ENCODE measurements at regions not wholly inside any gene's neighbourhood (a gene's known extent, or its start where the extent isn't known, plus 50 kb on each side); places are given as distances from the start of the nearest gene placed in this dataset.

- Histone ChIP-seq H3K27ac (replicated peaks) (no peak overlapping the region), H3K4me3 (replicated peaks; ENCODE audit: insufficient read depth, low read length) (no peak overlapping the region), H3K27me3 (ENCODE audit: insufficient read depth, poor library complexity, severe bottlenecking) (no peaks in the 10 kb centered on the region)
- no peak for DNase-seq (ENCODE audit: low read depth in 1 of 2, low spot score in 1 of 2)
- TF ChIP-seq REST (IDR thresholded peaks at IDR 0.05; ENCODE audit: insufficient replicate concordance, low read depth) (no peak), CTCF (IDR thresholded peaks at IDR 0.05; ENCODE audit: insufficient read depth, low read length) (no peak), SPI1 (IDR thresholded peaks at IDR 0.05; ENCODE audit: borderline replicate concordance, low read depth) (no peak), GABPA (IDR thresholded peaks at IDR 0.05; ENCODE audit: low read depth) (no peak), POLR2AphosphoS5 (IDR thresholded peaks at IDR 0.05; ENCODE audit: low read depth) (no peak)
These were observed 151.2 kb upstream of the KLF3 start for GRCh38 chr4:38512840-38513239.

GRCh38 chr4:38514465-38515146 lies 149.4 kb upstream of the KLF3 start:
- no peak overlapping the region for H3K4me3 ChIP-seq (replicated peaks; ENCODE audit: insufficient read depth, low read length)
- TF ChIP-seq GABPA (IDR thresholded peaks at IDR 0.05; ENCODE audit: low read depth) (no peak), CTCF (IDR thresholded peaks at IDR 0.05; ENCODE audit: insufficient read depth, low read length) (no peak), REST (IDR thresholded peaks at IDR 0.05; ENCODE audit: insufficient replicate concordance, low read depth) (no peak), SPI1 (IDR thresholded peaks at IDR 0.05; ENCODE audit: borderline replicate concordance, low read depth) (no peak), POLR2AphosphoS5 (IDR thresholded peaks at IDR 0.05; ENCODE audit: low read depth) (no peak)
- no peak overlapping the region for H3K27ac ChIP-seq (replicated peaks)
- no peak for DNase-seq (ENCODE audit: low read depth in 1 of 2, low spot score in 1 of 2)
- no peaks in the 10 kb centered on the region for H3K27me3 ChIP-seq (ENCODE audit: insufficient read depth, poor library complexity, severe bottlenecking)

DNA sequence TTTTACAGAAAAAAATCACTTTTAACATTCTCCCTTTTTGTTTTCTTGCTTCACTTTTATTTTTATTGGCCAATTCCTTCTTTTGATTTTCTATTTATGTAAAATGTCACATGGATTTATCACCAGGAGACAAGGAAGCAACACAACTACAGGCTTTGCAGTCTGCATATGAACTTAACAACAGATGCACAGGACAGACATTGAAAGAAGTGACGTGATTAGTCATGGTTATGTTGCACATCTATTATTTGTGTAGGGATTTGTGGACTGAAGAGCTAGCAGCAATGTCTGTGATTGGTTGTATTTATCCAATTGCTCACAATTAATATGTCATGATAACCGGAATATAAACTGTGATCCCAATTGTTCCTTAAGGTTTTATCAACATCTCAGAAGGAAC lies 147.8 kb upstream of the KLF3 start:
- Histone ChIP-seq H3K27ac (replicated peaks) (no peak overlapping the region), H3K4me3 (replicated peaks; ENCODE audit: insufficient read depth, low read length) (no peak overlapping the region), H3K27me3 (ENCODE audit: insufficient read depth, poor library complexity, severe bottlenecking) (no peaks in the 10 kb centered on the region)
- TF ChIP-seq REST (IDR thresholded peaks at IDR 0.05; ENCODE audit: insufficient replicate concordance, low read depth) (no peak), SPI1 (IDR thresholded peaks at IDR 0.05; ENCODE audit: borderline replicate concordance, low read depth) (no peak), GABPA (IDR thresholded peaks at IDR 0.05; ENCODE audit: low read depth) (no peak), POLR2AphosphoS5 (IDR thresholded peaks at IDR 0.05; ENCODE audit: low read depth) (no peak)
- no peak for DNase-seq (ENCODE audit: low read depth in 1 of 2, low spot score in 1 of 2)

Measured in HL-60 (cell line).